SK-N-SH treated with all-trans-retinoic acid at 6 μM for 48 hours (cell line): ENCODE measurements at regions not wholly inside any gene's neighbourhood (a gene's known extent, or its start where the extent isn't known, plus 50 kb on each side); places are given as distances from the start of the nearest gene placed in this dataset.
A peak's percentile ranks its signal among the peaks of the same experiment; 100 is the strongest.

Experiments used
- ATAC-seq: fragments of 200-7000 bp; cut with Tn5 transposase; 3 replicates; pipeline ENCODE4 v1.9.1; 2020; ENCODE audit warnings: mild to moderate bottlenecking, moderate library complexity
- ARNTL ChIP-seq: fragments of 450-650 bp; formaldehyde crosslinking; IDR thresholded peaks from 2 replicates; pipeline ENCODE4 v1.5.0; 2020; ENCODE audit warnings: low read depth, mild to moderate bottlenecking, moderate library complexity, borderline replicate concordance
- CREB5 ChIP-seq: fragments of 250-450 bp; sonication (Bioruptor Pico); IDR thresholded peaks from 2 replicates; pipeline ENCODE4 v1.5.1; 2020; ENCODE audit warnings: low read depth, mild to moderate bottlenecking, moderate library complexity
- CSDC2 ChIP-seq: fragments of 250-450 bp; sonication (Bioruptor Pico); IDR thresholded peaks from 2 replicates; pipeline ENCODE4 v1.5.0; 2020; ENCODE audit warnings: mild to moderate bottlenecking, moderate library complexity
- CSRNP3 ChIP-seq: fragments of 250-450 bp; sonication (Bioruptor Pico); IDR thresholded peaks from 2 replicates; pipeline ENCODE4 v1.5.1; 2021; ENCODE audit warnings: mild to moderate bottlenecking, moderate library complexity
- ESRRG ChIP-seq: fragments of 250-450 bp; sonication (Bioruptor Pico); IDR thresholded peaks from 2 replicates; pipeline ENCODE4 v1.6.1; 2021; ENCODE audit warnings: mild to moderate bottlenecking
- ISL1 ChIP-seq: fragments of 250-450 bp; sonication (Bioruptor Pico); IDR thresholded peaks from 2 replicates; pipeline ENCODE4 v2.1.2; 2022; ENCODE audit warnings: mild to moderate bottlenecking, moderate library complexity
- OSR1 ChIP-seq: fragments of 250-450 bp; sonication (Bioruptor Pico); IDR thresholded peaks from 2 replicates; pipeline ENCODE4 v1.8.0; 2022; ENCODE audit warnings: moderate library complexity, mild to moderate bottlenecking, inconsistent platforms
- POU6F1 ChIP-seq: fragments of 250-450 bp; sonication (Bioruptor Pico); IDR thresholded peaks from 2 replicates; pipeline ENCODE4 v1.8.0; 2021; ENCODE audit warnings: low read depth, mild to moderate bottlenecking, moderate library complexity, borderline replicate concordance
- PPARA ChIP-seq: fragments of 250-450 bp; sonication (Bioruptor Pico); IDR thresholded peaks from 2 replicates; pipeline ENCODE4 v1.5.0; 2020; ENCODE audit warnings: mild to moderate bottlenecking, borderline replicate concordance
- RARB ChIP-seq: fragments of 250-450 bp; sonication (Bioruptor Pico); IDR thresholded peaks from 2 replicates; pipeline ENCODE4 v1.8.0; 2021; ENCODE audit warnings: mild to moderate bottlenecking, moderate library complexity
- TCF4 ChIP-seq: fragments of 250-450 bp; sonication (Bioruptor Pico); IDR thresholded peaks from 2 replicates; pipeline ENCODE4 v1.8.0; 2021; ENCODE audit warnings: mild to moderate bottlenecking, moderate library complexity, borderline replicate concordance
- TOX ChIP-seq: fragments of 250-450 bp; sonication (Bioruptor Pico); IDR thresholded peaks from 2 replicates; pipeline ENCODE4 v1.8.0; 2021; ENCODE audit warnings: mild to moderate bottlenecking, moderate library complexity, borderline replicate concordance
- TSHZ2 ChIP-seq: fragments of 250-450 bp; sonication (Bioruptor Pico); IDR thresholded peaks from 2 replicates; pipeline ENCODE4 v1.5.0; 2020; ENCODE audit warnings: mild to moderate bottlenecking, moderate library complexity
- ZC3H10 ChIP-seq: fragments of 250-450 bp; sonication (Bioruptor Pico); IDR thresholded peaks from 2 replicates; pipeline ENCODE4 v1.5.1; 2021; ENCODE audit warnings: mild to moderate bottlenecking, moderate library complexity
- ZFP3 ChIP-seq: fragments of 250-450 bp; sonication (Bioruptor Pico); IDR thresholded peaks from 2 replicates; pipeline ENCODE4 v1.5.0; 2020; ENCODE audit warnings: mild to moderate bottlenecking, moderate library complexity
- ZNF565 ChIP-seq: fragments of 450-650 bp; formaldehyde crosslinking; conservative IDR thresholded peaks from 2 replicates; pipeline ENCODE4 v1.5.0; 2020; ENCODE audit warnings: low read depth, mild to moderate bottlenecking, moderate library complexity
- ZNF70 ChIP-seq: fragments of 450-650 bp; formaldehyde crosslinking; IDR thresholded peaks from 2 replicates; pipeline ENCODE4 v1.5.0; 2020; ENCODE audit warnings: mild to moderate bottlenecking, moderate library complexity
- ZNF8 ChIP-seq: fragments of 450-650 bp; formaldehyde crosslinking; IDR thresholded peaks from 2 replicates; pipeline ENCODE4 v1.5.0; 2020; ENCODE audit warnings: mild to moderate bottlenecking, moderate library complexity

- no peak for ATAC-seq
- TF ChIP-seq OSR1 (CRISPR knock-in tag) (no peak), ESRRG (CRISPR knock-in tag) (no peak), ISL1 (CRISPR knock-in tag) (no peak), ZNF70 (CRISPR knock-in tag) (no peak), RARB (no peak), ZFP3 (CRISPR knock-in tag) (no peak), TSHZ2 (CRISPR knock-in tag) (no peak), CSDC2 (CRISPR knock-in tag) (no peak), CREB5 (CRISPR knock-in tag) (no peak), CSRNP3 (no peak), ZNF565 (CRISPR knock-in tag) (no peak), ZC3H10 (no peak), TCF4 (no peak)
Observed at GRCh38 chr3:191869738-191870415, 408.9 kb downstream of the PYDC2 start.

- ATAC-seq: no peak
- TF ChIP-seq POU6F1 (CRISPR knock-in tag) (no peak), TSHZ2 (CRISPR knock-in tag) (no peak), ARNTL (CRISPR knock-in tag) (no peak), ZC3H10 (no peak)
Observed at GRCh38 chr3:191873736-191874135, 412.8 kb downstream of the PYDC2 start.

- TF ChIP-seq ISL1 (CRISPR knock-in tag): peak; percentile 58
- TF ChIP-seq TOX (CRISPR knock-in tag): no peak
- TF ChIP-seq, all 23 proteins: peak for 1
- peak; percentile 25; the same call in 1 of the 3 replicates for ATAC-seq
Observed at GRCh38 chr3:191882289-191882688, 421.3 kb downstream of the PYDC2 start.

GRCh38 chr3:191884132-191884531 lies 423.2 kb downstream of the PYDC2 start:
- no peak for TF ChIP-seq PPARA
- TF ChIP-seq ZNF8: no peak
- no peak for ATAC-seq
